22Rv1 (cell line): ENCODE measurements at regions not wholly inside any gene's neighbourhood (a gene's known extent, or its start where the extent isn't known, plus 50 kb on each side); places are given as distances from the start of the nearest gene placed in this dataset.
"Not testable (repeated sequence)": the region's sequence is repeated elsewhere in the genome, so short reads cannot be mapped to it uniquely, and the experiment has no call there.

ENCODE experiments used
- ZFX ChIP-seq: fragments of 450-650 bp; IDR thresholded peaks from 2 replicates; pipeline ENCODE4 v1.6.1; 2017; ENCODE audit warnings: antibody characterized with exemption, borderline replicate concordance
- TF ChIP-seq, protein P1 (sequence below): fragments of 450-650 bp; IDR thresholded peaks from 2 replicates; pipeline ENCODE4 v1.5.1; 2017; ENCODE audit warnings: mild to moderate bottlenecking

DNA sequence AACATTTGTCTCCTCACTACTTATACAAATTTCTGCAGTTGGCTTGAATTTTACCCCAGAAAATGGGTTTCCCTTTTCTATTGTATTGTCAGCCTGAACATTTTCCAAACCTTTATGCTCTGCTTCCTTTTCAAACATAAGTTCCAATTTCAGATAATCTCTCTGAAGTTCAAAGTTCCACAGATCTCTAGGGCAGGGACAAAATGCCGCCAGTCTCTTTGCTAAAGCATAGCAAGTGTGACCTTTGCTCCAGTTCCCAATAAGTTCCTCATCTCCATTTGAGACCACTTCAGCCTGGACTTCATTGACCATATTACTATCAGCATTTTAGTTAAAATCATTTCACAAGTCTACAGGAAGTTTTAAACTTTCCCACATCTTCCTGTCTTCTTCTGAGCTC is 571.1 kb upstream of the NRSN1 start:
- TF ChIP-seq ZFX: not testable (repeated sequence)
- TF ChIP-seq, protein P1, sequence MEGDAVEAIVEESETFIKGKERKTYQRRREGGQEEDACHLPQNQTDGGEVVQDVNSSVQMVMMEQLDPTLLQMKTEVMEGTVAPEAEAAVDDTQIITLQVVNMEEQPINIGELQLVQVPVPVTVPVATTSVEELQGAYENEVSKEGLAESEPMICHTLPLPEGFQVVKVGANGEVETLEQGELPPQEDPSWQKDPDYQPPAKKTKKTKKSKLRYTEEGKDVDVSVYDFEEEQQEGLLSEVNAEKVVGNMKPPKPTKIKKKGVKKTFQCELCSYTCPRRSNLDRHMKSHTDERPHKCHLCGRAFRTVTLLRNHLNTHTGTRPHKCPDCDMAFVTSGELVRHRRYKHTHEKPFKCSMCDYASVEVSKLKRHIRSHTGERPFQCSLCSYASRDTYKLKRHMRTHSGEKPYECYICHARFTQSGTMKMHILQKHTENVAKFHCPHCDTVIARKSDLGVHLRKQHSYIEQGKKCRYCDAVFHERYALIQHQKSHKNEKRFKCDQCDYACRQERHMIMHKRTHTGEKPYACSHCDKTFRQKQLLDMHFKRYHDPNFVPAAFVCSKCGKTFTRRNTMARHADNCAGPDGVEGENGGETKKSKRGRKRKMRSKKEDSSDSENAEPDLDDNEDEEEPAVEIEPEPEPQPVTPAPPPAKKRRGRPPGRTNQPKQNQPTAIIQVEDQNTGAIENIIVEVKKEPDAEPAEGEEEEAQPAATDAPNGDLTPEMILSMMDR: not testable (repeated sequence)
